ENCODE measurements at regions not wholly inside any gene's neighbourhood (a gene's known extent, or its start where the extent isn't known, plus 50 kb on each side); places are given as distances from the start of the nearest gene placed in this dataset.

DNA sequence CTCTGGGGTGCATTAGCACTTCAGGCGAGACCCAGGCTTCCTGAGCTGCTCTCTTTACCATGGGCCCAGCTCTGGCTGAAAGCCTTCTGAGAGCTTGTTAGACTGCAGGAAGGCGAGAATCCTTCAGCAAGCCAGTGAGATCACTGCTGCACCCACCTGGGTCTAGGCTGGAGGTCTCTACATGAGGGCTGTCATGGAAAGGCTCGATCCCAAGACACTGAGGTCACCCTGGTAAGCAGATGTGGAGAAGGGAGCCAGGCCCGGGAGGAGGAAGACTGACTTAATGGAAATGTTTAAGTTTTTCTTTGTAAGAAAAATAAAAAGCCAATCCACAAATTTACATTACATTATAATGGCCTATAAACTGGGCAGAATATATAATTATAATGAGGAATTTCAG, 684.5 kb downstream of the TNS3 start (continued):
- TF ChIP-seq, protein P1, sequence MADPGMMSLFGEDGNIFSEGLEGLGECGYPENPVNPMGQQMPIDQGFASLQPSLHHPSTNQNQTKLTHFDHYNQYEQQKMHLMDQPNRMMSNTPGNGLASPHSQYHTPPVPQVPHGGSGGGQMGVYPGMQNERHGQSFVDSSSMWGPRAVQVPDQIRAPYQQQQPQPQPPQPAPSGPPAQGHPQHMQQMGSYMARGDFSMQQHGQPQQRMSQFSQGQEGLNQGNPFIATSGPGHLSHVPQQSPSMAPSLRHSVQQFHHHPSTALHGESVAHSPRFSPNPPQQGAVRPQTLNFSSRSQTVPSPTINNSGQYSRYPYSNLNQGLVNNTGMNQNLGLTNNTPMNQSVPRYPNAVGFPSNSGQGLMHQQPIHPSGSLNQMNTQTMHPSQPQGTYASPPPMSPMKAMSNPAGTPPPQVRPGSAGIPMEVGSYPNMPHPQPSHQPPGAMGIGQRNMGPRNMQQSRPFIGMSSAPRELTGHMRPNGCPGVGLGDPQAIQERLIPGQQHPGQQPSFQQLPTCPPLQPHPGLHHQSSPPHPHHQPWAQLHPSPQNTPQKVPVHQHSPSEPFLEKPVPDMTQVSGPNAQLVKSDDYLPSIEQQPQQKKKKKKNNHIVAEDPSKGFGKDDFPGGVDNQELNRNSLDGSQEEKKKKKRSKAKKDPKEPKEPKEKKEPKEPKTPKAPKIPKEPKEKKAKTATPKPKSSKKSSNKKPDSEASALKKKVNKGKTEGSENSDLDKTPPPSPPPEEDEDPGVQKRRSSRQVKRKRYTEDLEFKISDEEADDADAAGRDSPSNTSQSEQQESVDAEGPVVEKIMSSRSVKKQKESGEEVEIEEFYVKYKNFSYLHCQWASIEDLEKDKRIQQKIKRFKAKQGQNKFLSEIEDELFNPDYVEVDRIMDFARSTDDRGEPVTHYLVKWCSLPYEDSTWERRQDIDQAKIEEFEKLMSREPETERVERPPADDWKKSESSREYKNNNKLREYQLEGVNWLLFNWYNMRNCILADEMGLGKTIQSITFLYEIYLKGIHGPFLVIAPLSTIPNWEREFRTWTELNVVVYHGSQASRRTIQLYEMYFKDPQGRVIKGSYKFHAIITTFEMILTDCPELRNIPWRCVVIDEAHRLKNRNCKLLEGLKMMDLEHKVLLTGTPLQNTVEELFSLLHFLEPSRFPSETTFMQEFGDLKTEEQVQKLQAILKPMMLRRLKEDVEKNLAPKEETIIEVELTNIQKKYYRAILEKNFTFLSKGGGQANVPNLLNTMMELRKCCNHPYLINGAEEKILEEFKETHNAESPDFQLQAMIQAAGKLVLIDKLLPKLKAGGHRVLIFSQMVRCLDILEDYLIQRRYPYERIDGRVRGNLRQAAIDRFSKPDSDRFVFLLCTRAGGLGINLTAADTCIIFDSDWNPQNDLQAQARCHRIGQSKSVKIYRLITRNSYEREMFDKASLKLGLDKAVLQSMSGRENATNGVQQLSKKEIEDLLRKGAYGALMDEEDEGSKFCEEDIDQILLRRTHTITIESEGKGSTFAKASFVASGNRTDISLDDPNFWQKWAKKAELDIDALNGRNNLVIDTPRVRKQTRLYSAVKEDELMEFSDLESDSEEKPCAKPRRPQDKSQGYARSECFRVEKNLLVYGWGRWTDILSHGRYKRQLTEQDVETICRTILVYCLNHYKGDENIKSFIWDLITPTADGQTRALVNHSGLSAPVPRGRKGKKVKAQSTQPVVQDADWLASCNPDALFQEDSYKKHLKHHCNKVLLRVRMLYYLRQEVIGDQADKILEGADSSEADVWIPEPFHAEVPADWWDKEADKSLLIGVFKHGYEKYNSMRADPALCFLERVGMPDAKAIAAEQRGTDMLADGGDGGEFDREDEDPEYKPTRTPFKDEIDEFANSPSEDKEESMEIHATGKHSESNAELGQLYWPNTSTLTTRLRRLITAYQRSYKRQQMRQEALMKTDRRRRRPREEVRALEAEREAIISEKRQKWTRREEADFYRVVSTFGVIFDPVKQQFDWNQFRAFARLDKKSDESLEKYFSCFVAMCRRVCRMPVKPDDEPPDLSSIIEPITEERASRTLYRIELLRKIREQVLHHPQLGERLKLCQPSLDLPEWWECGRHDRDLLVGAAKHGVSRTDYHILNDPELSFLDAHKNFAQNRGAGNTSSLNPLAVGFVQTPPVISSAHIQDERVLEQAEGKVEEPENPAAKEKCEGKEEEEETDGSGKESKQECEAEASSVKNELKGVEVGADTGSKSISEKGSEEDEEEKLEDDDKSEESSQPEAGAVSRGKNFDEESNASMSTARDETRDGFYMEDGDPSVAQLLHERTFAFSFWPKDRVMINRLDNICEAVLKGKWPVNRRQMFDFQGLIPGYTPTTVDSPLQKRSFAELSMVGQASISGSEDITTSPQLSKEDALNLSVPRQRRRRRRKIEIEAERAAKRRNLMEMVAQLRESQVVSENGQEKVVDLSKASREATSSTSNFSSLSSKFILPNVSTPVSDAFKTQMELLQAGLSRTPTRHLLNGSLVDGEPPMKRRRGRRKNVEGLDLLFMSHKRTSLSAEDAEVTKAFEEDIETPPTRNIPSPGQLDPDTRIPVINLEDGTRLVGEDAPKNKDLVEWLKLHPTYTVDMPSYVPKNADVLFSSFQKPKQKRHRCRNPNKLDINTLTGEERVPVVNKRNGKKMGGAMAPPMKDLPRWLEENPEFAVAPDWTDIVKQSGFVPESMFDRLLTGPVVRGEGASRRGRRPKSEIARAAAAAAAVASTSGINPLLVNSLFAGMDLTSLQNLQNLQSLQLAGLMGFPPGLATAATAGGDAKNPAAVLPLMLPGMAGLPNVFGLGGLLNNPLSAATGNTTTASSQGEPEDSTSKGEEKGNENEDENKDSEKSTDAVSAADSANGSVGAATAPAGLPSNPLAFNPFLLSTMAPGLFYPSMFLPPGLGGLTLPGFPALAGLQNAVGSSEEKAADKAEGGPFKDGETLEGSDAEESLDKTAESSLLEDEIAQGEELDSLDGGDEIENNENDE (IDR thresholded peaks at IDR 0.05; ENCODE audit: insufficient replicate concordance, low read length): no peak
- TF ChIP-seq PHF8 (conservative IDR thresholded peaks at IDR 0.05; ENCODE audit: low read depth, low read length): no peak
- TF ChIP-seq, protein P2, sequence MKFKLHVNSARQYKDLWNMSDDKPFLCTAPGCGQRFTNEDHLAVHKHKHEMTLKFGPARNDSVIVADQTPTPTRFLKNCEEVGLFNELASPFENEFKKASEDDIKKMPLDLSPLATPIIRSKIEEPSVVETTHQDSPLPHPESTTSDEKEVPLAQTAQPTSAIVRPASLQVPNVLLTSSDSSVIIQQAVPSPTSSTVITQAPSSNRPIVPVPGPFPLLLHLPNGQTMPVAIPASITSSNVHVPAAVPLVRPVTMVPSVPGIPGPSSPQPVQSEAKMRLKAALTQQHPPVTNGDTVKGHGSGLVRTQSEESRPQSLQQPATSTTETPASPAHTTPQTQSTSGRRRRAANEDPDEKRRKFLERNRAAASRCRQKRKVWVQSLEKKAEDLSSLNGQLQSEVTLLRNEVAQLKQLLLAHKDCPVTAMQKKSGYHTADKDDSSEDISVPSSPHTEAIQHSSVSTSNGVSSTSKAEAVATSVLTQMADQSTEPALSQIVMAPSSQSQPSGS (IDR thresholded peaks at IDR 0.05; ENCODE audit: low read length): no peak

Measured in H1 (cell line).